Stimulated activated naive B cell treated with anti-CD40 and anti-IgM and Interleukin-4, amounts not matched to agents 10 μg/mL and 1 μg/mL and 100 μg/mL, for 72 hours (primary cell): ENCODE measurements at regions not wholly inside any gene's neighbourhood (a gene's known extent, or its start where the extent isn't known, plus 50 kb on each side); places are given as distances from the start of the nearest gene placed in this dataset.

Experiments used
- ATAC-seq, 2 donors: fragments of 150-1000 bp; cut with Tn5 transposase; replicated peaks; 2 replicates each; pipeline ENCODE4 v1.10.0; 2021; ENCODE audit warnings: moderate library complexity in 1 of 2
- DNase-seq: peaks from one replicate; pipeline ENCODE4 v3.0.0; 2021
- H3K27ac Mint-ChIP-seq: one replicate; pipeline ENCODE4 v1.8.0; 2022; ENCODE audit warnings: mild to moderate bottlenecking, mixed read lengths
- H3K27me3 Mint-ChIP-seq, 2 donors: one replicate each; pipeline ENCODE4 v1.8.0; 2022; ENCODE audit warnings: mixed read lengths in 2 of 2
- H3K36me3 Mint-ChIP-seq, 2 donors: one replicate each; pipeline ENCODE4 v1.8.0; 2022; ENCODE audit warnings: mixed read lengths in 2 of 2, mild to moderate bottlenecking in 1 of 2
- H3K4me1 Mint-ChIP-seq, 2 donors: one replicate each; pipeline ENCODE4 v1.8.0; 2022; ENCODE audit warnings: mixed read lengths in 2 of 2, mild to moderate bottlenecking in 1 of 2
- H3K4me3 Mint-ChIP-seq, 2 donors: one replicate each; pipeline ENCODE4 v1.8.0; 2022; ENCODE audit warnings: mild to moderate bottlenecking in 2 of 2, mixed read lengths in 2 of 2, moderate library complexity in 1 of 2
- H3K9me3 Mint-ChIP-seq, 2 donors: one replicate each; pipeline ENCODE4 v1.8.0; 2022; ENCODE audit warnings: mixed read lengths in 2 of 2, mild to moderate bottlenecking in 1 of 2

DNA sequence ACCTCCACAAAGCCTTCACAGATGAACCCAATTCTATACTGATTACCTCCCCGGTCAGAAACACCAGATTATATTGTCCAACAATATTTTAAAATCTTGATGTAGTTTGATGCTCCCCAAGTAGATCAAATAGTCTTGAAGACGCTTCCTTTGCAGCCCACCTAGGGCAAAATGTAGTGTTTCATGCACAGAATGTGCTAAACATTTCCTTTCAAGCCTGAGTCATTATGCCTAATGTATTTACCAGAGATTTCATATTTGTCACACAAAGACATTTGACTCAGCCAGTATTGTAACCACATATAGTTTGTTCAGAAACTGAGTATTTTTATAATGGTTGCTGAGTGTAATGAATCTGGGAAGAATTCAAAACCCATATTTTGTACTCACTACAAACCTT, 1396.8 kb downstream of the LRRC4C start:
- Mint-ChIP-seq H3K36me3 (no peaks in the 10 kb centered on the region), H3K27me3 (no peaks in the 10 kb centered on the region), H3K27ac (no peak overlapping the region), H3K9me3 (peaks cover 1 to 6% of the 10 kb centered on the region in 2 donors), H3K4me1 (no peaks in the 10 kb centered on the region), H3K4me3 (no peak overlapping the region)
- no peak for DNase-seq
- no peak for ATAC-seq

DNA sequence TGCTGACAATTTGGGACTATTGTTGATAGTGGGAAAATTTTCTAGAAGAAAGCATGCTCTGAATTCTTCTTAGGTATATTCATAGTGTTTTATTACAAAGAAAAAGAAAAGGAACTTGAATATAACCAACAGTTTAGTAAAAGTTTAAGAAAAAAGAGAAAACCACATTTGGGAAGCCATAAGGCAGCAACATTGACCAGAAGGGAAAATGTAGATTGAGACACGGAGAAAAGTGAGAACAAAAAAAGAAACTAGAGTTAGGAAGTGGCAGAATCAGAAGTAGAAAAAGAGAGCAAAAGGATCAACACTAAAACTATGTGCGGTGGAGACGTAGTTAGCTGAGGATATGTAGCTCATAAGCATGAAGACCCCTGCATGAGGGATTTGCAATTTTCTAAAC, 1398.2 kb downstream of the LRRC4C start:
- H3K4me3 Mint-ChIP-seq, result no peak overlapping the region
- DNase-seq, result no peak

DNA sequence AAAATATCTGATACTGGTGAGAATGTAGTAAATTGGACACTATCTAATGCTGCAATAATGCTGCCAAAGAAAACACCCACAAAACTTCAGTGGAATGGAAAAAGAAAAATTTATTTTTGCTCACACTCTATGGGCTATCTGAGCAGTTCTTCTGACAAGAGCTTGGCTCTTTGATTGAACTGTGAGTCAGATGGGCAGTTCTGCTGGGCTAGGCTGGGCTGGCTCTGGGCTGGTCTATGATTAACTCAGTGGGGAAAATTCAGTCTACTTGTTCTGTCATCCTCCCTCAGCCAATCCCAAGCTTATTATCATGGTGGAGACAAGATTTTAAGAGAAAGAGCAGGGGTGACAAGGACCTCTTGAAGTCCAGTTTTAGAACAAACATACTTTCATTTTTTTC, 1404.8 kb downstream of the LRRC4C start:
- Mint-ChIP-seq H3K4me1 (no peaks in the 10 kb centered on the region), H3K9me3 (peaks cover 1 to 3% of the 10 kb centered on the region in 2 donors), H3K36me3 (no peaks in the 10 kb centered on the region), H3K4me3 (no peak overlapping the region), H3K27me3 (no peaks in the 10 kb centered on the region), H3K27ac (no peak overlapping the region)
- no peak for ATAC-seq
- DNase-seq, result no peak

More for the DNA sequence above, 1398.2 kb downstream of the LRRC4C start:
- no peaks in the 10 kb centered on the region for H3K36me3 Mint-ChIP-seq
- peaks cover 1 to 6% of the 10 kb centered on the region in 2 donors for H3K9me3 Mint-ChIP-seq
- no peak for ATAC-seq
- no peak overlapping the region for H3K27ac Mint-ChIP-seq
- no peaks in the 10 kb centered on the region for H3K4me1 Mint-ChIP-seq
- no peaks in the 10 kb centered on the region for H3K27me3 Mint-ChIP-seq

DNA sequence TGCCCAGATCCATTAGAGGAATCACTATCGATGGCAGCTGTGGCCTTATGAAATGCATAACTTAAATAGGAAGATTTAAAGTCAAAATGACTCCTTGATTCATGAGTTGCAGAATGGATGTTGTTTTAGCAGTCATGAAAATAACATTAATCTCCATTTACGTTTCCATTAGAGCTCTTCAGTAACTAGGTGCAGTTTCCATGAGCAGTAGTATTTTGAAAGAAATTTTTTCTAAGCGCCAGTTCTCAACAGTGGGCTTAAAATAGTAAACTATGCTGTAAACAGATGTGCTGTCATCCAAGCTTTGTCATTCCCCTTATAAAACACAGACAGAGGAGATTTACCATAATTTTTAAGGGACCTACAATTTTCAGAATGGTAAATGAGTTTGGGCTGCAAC, 1414.1 kb downstream of the LRRC4C start:
- no peak for ATAC-seq
- H3K36me3 Mint-ChIP-seq, result no peaks in the 10 kb centered on the region
- H3K9me3 Mint-ChIP-seq, result peaks cover 0 to 7% of the 10 kb centered on the region in 2 donors
- H3K27ac Mint-ChIP-seq, result no peak overlapping the region
- no peaks in the 10 kb centered on the region for H3K4me1 Mint-ChIP-seq
- H3K4me3 Mint-ChIP-seq, result no peak overlapping the region
- no peak for DNase-seq
- no peaks in the 10 kb centered on the region for H3K27me3 Mint-ChIP-seq

DNA sequence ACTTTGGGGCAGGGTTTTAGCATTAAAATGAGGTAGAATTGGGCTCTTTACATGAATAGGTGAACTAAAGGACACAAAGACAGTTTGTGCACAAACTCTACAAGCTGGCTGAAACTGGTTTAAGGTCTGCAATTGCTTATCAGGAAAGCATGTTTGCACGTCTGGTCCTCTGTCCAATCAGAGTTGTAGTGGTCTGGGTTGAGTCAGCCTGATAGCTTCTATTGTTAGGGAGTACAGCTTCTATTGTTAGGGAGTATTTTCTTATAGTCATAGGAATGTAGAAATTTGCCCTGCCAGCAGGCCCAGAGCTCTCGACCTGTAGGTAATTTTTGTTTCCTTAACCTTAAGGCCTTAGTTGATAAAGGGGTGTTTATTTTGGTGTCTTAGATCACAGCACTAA, 1422.4 kb downstream of the LRRC4C start:
- Mint-ChIP-seq H3K27ac (no peak overlapping the region), H3K4me3 (no peak overlapping the region), H3K4me1 (no peaks in the 10 kb centered on the region), H3K9me3 (peaks cover 0 to 6% of the 10 kb centered on the region in 2 donors), H3K36me3 (no peaks in the 10 kb centered on the region), H3K27me3 (no peaks in the 10 kb centered on the region)
- no peak for ATAC-seq
- no peak for DNase-seq

DNA sequence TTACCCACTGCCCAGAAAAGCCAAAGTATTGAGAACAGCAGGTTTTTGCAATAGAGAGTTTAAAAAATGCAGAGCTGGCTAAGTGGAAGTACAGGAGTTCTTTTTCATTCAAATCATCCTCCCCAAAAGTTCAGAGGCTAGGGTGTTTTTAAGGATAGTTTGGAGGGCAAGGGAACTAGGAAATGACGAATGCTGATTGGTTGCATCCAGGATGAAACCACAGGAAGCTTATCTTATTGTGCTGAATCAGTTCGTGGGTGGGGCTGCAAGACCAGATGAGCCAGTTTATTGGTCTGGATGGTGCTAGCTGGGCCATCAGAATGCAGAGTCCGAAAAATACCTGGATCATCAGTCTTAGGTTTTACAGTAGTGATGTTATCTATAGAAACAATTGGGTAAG, 1427.1 kb downstream of the LRRC4C start:
- Mint-ChIP-seq H3K4me1 (no peaks in the 10 kb centered on the region), H3K9me3 (peaks cover 3 to 4% of the 10 kb centered on the region in 2 donors), H3K36me3 (no peaks in the 10 kb centered on the region), H3K4me3 (no peak overlapping the region), H3K27me3 (no peaks in the 10 kb centered on the region), H3K27ac (no peak overlapping the region)
- no peak for ATAC-seq
- no peak for DNase-seq

DNA sequence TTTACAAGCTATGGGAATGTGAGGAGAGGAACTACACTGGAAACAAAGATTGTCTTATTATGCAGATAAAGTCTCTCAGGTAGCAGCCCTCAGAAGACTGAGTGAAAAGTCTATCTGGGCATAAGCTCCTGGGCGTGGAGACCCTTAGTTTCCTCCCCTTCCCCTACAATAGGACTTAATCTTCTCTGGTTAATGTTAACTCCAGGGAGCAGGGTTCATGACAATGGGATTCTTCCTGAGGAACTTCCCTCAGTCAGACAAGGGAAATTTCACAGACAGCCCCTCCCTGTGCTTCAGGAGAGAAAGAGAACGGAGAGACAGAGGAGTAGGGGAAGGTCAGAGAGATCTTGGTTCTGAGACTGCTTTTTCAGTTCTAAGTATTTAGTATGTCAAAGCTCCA, 1428.6 kb downstream of the LRRC4C start:
- peaks cover 3 to 8% of the 10 kb centered on the region in 2 donors for H3K9me3 Mint-ChIP-seq
- H3K4me3 Mint-ChIP-seq, result no peak overlapping the region
- no peaks in the 10 kb centered on the region for H3K36me3 Mint-ChIP-seq
- no peaks in the 10 kb centered on the region for H3K4me1 Mint-ChIP-seq
- DNase-seq (no peak), ATAC-seq (no peak)
- no peak overlapping the region for H3K27ac Mint-ChIP-seq
- H3K27me3 Mint-ChIP-seq, result no peaks in the 10 kb centered on the region

DNA sequence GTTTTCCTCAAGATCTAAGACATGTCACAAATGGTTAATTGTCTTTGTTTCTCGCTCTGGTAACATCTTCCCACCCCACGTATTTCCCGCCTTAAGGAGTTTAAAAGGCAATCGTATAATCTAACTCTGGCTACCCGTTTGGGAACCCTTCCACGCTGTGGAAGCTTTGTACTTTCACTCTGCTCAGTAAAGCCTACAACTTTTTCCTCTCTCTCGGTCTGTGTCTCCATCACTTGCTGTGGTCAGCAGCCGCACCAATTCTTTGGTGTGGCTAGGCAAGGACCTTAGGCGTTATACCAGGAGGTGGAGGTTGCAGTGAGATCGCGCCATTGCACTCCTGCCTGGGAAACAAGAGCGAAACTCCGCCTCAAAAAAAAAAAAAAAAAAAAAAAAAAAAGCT, 1430.1 kb downstream of the LRRC4C start:
- Mint-ChIP-seq H3K36me3 (no peaks in the 10 kb centered on the region), H3K27me3 (no peaks in the 10 kb centered on the region), H3K4me1 (no peaks in the 10 kb centered on the region), H3K9me3 (peaks cover 3 to 8% of the 10 kb centered on the region in 2 donors), H3K27ac (no peak overlapping the region), H3K4me3 (no peak overlapping the region)
- ATAC-seq, result no peak
- DNase-seq, result no peak

DNA sequence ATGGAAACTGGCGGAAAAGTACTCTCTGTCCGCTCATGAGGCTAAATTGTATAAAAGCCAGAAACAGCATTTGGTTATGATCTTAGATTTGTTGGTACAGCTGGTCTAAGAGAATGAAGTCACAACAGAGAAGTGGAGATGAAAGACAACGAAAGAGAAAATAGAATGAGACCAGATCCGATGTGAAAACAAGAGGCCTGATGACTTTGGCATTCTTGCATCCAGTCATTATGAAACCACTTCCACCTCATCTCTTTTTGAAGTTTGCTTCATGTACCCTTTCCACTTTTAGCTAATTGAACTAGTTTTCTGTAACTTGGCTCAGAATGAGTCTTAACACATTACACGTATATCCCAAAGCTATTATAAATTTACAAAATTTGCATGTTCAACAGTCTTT, 1431.7 kb downstream of the LRRC4C start:
- no peaks in the 10 kb centered on the region for H3K36me3 Mint-ChIP-seq
- peaks cover 3 to 8% of the 10 kb centered on the region in 2 donors for H3K9me3 Mint-ChIP-seq
- H3K4me3 Mint-ChIP-seq, result no peak overlapping the region
- DNase-seq (no peak), ATAC-seq (no peak)
- no peak overlapping the region for H3K27ac Mint-ChIP-seq
- H3K4me1 Mint-ChIP-seq, result no peaks in the 10 kb centered on the region
- H3K27me3 Mint-ChIP-seq, result no peaks in the 10 kb centered on the region

DNA sequence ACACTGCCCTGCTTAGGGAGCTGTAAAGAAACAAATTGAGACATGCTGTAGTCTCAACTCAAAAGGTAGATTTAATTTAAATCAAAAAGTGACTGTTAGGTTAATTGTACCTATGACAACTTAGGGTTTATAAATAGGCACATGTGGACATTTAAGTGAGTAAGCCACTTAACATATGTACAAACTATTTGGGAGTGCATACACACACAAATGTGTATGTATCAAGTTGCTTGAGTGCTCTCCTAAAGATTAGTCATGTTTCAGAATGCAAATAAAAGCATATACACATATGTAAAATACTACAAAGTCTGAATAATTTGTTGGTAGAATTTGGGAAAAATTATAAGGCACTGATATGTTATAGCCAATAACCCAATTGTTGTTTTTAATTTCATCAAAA, 1435.7 kb downstream of the LRRC4C start:
- Mint-ChIP-seq H3K36me3 (no peaks in the 10 kb centered on the region), H3K9me3 (peaks cover 6 to 13% of the 10 kb centered on the region in 2 donors), H3K4me3 (no peak overlapping the region), H3K27ac (no peak overlapping the region), H3K27me3 (no peaks in the 10 kb centered on the region), H3K4me1 (no peaks in the 10 kb centered on the region)
- no peak for DNase-seq
- no peak for ATAC-seq

DNA sequence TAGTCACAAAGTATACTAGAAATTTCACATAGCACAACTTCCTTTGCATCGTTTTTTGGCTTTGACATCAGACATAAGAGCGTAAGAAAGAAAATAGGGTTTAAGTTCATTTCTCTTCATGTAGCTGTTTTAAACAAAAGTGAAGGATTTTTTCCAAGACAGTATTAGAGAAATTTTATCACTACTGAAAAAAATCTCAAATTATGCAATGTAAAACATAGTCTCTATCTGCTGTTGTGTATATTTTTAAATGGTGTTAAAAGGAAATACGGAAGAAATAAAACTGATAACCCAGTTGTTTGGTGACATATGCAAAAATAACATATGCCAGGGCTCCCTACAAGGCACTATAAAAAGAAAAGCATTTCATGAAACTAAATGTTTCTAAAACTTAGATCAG, 1449.4 kb downstream of the LRRC4C start:
- DNase-seq, result no peak
- Mint-ChIP-seq H3K27ac (no peak overlapping the region), H3K4me1 (no peaks in the 10 kb centered on the region), H3K9me3 (peaks cover 0 to 3% of the 10 kb centered on the region in 2 donors), H3K4me3 (no peak overlapping the region), H3K36me3 (no peaks in the 10 kb centered on the region), H3K27me3 (no peaks in the 10 kb centered on the region)
- no peak for ATAC-seq

DNA sequence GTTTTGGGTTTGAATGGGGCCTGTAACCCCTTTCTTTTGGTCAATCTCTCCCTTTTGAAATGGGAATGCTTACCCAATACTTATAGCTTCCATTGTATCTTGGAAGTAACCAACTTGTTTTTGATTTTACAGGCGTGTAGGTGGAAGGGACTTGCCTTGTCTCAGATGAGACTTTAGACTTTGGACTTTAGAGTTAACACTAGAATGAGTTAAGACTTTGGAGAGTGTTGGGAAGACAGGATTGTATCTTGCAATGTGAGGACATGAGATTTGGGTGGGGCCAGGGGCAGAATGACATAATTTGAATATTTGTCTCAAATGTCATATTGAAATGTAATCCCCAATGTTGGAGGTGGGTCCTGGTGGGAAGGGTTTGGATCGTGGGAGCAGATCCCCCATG, 1466.9 kb downstream of the LRRC4C start:
- no peaks in the 10 kb centered on the region for H3K27me3 Mint-ChIP-seq
- no peak overlapping the region for H3K4me3 Mint-ChIP-seq
- no peak for ATAC-seq
- no peak overlapping the region for H3K27ac Mint-ChIP-seq
- no peaks in the 10 kb centered on the region for H3K4me1 Mint-ChIP-seq
- H3K9me3 Mint-ChIP-seq, result peaks cover 7 to 9% of the 10 kb centered on the region in 2 donors
- H3K36me3 Mint-ChIP-seq, result no peaks in the 10 kb centered on the region
- DNase-seq, result no peak

DNA sequence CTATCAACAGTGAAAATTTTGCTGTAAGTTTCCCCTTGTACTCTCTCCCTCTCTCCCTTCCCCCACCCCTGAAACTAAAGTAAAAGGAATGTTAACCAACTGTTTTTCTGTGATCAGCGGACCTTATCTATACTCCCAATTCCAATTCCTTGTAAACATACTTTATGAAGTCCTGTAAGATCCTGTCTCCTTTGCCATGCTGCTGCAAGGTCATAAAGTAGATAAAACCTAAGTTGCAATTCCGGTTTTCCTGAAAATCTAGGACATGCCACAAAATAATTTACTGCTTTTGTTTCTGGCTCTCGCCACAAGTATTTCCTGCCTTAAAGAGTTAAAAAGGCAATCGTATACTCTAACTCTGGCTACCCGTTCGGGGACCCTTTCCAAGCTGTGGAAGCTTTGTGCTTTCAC, 1469.0 kb downstream of the LRRC4C start:
- no peak overlapping the region for H3K27ac Mint-ChIP-seq
- no peaks in the 10 kb centered on the region for H3K36me3 Mint-ChIP-seq
- H3K4me1 Mint-ChIP-seq, result no peaks in the 10 kb centered on the region
- H3K4me3 Mint-ChIP-seq, result no peak overlapping the region
- no peaks in the 10 kb centered on the region for H3K27me3 Mint-ChIP-seq
- DNase-seq (no peak), ATAC-seq (no peak)
- peaks cover 7 to 13% of the 10 kb centered on the region in 2 donors for H3K9me3 Mint-ChIP-seq

DNA sequence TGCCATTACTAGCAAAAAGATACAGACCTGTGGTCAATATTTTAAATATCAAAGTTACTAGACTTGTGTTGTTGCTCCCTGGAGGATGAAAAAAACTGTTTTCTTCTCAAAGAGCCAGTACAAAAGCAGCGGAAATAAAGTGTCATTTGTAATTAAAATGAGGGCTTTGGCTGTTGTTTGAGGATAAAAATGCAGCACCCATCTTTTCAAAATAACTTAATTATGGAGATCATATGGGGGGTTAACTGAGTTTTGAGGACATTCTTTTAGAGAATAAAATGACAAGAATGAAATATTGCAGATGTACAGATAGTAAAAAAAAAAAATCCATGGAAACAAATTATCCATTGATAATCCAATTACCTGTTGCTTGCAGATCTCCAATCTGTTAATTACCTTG, 1484.4 kb downstream of the LRRC4C start:
- ATAC-seq (no peak), DNase-seq (no peak)
- peaks cover 0 to 3% of the 10 kb centered on the region in 2 donors for H3K9me3 Mint-ChIP-seq
- no peak overlapping the region for H3K27ac Mint-ChIP-seq
- no peaks in the 10 kb centered on the region for H3K4me1 Mint-ChIP-seq
- H3K27me3 Mint-ChIP-seq, result no peaks in the 10 kb centered on the region
- H3K36me3 Mint-ChIP-seq, result no peaks in the 10 kb centered on the region
- no peak overlapping the region for H3K4me3 Mint-ChIP-seq

DNA sequence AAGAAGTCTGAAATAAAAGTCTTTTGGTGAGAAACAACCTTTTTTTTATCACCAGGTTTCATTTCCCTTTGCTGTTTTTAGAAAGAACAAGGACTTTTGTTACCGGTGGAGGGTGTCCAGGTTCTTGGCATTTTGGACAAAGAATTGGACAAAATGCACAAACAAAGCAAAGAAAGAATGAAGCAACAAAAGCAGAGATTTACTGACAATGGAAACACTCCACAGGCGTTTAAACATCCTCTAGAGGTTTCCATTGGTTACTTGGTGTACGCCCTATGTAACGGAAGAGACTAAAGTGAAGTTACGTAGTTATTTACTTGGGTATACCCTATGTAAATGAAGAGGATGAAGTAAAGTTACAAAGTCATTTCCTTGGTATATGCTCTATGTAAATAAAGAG, 1487.0 kb downstream of the LRRC4C start:
- Mint-ChIP-seq H3K4me1 (no peaks in the 10 kb centered on the region), H3K27ac (no peak overlapping the region), H3K36me3 (no peaks in the 10 kb centered on the region), H3K4me3 (no peak overlapping the region), H3K27me3 (no peaks in the 10 kb centered on the region), H3K9me3 (peaks cover 0 to 12% of the 10 kb centered on the region in 2 donors)
- DNase-seq (no peak), ATAC-seq (no peak)

DNA sequence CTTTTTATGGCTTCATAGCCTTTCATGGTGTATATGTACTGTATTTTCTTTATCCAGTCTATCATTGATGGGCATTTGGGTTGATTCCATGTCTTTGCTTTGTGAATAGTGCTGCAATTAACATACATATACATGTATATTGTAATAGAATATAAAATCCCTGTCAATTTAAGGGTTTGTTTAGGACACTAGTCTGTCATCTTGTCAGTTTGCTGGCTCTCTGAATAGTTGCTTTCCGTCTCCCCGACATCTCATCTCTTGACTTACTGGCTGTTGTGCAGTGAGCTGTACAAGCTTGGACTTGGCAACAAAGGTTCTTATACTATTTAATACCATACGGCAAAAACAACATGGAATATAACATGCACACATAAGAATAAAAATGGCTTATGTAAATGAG, 1487.5 kb downstream of the LRRC4C start:
- ATAC-seq (no peak), DNase-seq (no peak)
- no peak overlapping the region for H3K4me3 Mint-ChIP-seq
- peaks cover under 1 to 12% of the 10 kb centered on the region in 2 donors for H3K9me3 Mint-ChIP-seq
- H3K4me1 Mint-ChIP-seq, result no peaks in the 10 kb centered on the region
- no peaks in the 10 kb centered on the region for H3K27me3 Mint-ChIP-seq
- no peak overlapping the region for H3K27ac Mint-ChIP-seq
- H3K36me3 Mint-ChIP-seq, result no peaks in the 10 kb centered on the region
